ENCODE measurements at regions not wholly inside any gene's neighbourhood (a gene's known extent, or its start where the extent isn't known, plus 50 kb on each side); places are given as distances from the start of the nearest gene placed in this dataset.

GRCh38 chr2:109669731-109670130 is 55.6 kb downstream of the SOWAHC start:
- ATAC-seq (no peak), DNase-seq (no peak)
- TF ChIP-seq EZH2 (IDR thresholded peaks at IDR 0.05; ENCODE audit: low read length, unreplicated experiment) (no peak), EZH2phosphoT487 (IDR thresholded peaks at IDR 0.05; ENCODE audit: borderline replicate concordance, low read length) (no peak), CTCF (conservative IDR thresholded peaks at IDR 0.05; ENCODE audit: low read depth, low read length) (no peak)
- no peaks in the 10 kb centered on the region for H3F3A ChIP-seq (ENCODE audit: low read length, unreplicated experiment)
- intact Hi-C loops (cut with micrococcal nuclease): no loop called here
- H3K4me3 ChIP-seq (ENCODE audit: low read length): no peak overlapping the region
- no peaks in the 10 kb centered on the region for H4K20me1 ChIP-seq (ENCODE audit: low read length)
- CTCF ChIA-PET: no interaction called here
- H3K9me3 ChIP-seq (ENCODE audit: low read length): no peaks in the 10 kb centered on the region
- H3K36me3 ChIP-seq (ENCODE audit: low read depth, low read length): no peaks in the 10 kb centered on the region
- H2AFZ ChIP-seq (ENCODE audit: low read length): no peak overlapping the region
- H3K9ac ChIP-seq (ENCODE audit: low read length): no peak overlapping the region
- peaks cover 9% of the 10 kb centered on the region; the same call in 1 of the 2 replicates for H3K27me3 ChIP-seq (ENCODE audit: low read length)
- POLR2A ChIA-PET (ENCODE audit: unreplicated experiment): no interaction called here
- H3K4me1 ChIP-seq (ENCODE audit: insufficient read depth, low read length): no peaks in the 10 kb centered on the region
- no TSS peak for BruUV-seq (replicated peaks)
- H3K79me2 ChIP-seq (ENCODE audit: low read length): no peaks in the 10 kb centered on the region
- H3K27ac ChIP-seq (ENCODE audit: low read length): no peak overlapping the region
- H3K4me2 ChIP-seq (ENCODE audit: low read length): no peak overlapping the region
- H3K9me2 ChIP-seq (replicated peaks; ENCODE audit: low read length): no peaks in the 10 kb centered on the region

GRCh38 chr2:109670556-109671411 is 56.6 kb downstream of the SOWAHC start:
- ChIA-PET CTCF (no interaction called here), POLR2A (ENCODE audit: unreplicated experiment) (no interaction called here)
- H3K36me3 ChIP-seq (ENCODE audit: low read depth, low read length): no peaks in the 10 kb centered on the region
- TF ChIP-seq EZH2phosphoT487 (IDR thresholded peaks at IDR 0.05; ENCODE audit: borderline replicate concordance, low read length): no peak
- no peak for TF ChIP-seq CTCF (conservative IDR thresholded peaks at IDR 0.05; ENCODE audit: low read depth, low read length)
- TF ChIP-seq EZH2 (IDR thresholded peaks at IDR 0.05; ENCODE audit: low read length, unreplicated experiment): no peak
- H2AFZ ChIP-seq (ENCODE audit: low read length): no peak overlapping the region
- no peak overlapping the region for H3K4me3 ChIP-seq (ENCODE audit: low read length)
- H4K20me1 ChIP-seq (ENCODE audit: low read length): no peaks in the 10 kb centered on the region
- no peaks in the 10 kb centered on the region for H3K9me2 ChIP-seq (replicated peaks; ENCODE audit: low read length)
- intact Hi-C loops (cut with micrococcal nuclease): no loop called here
- ATAC-seq: no peak
- no peak overlapping the region for H3K27ac ChIP-seq (ENCODE audit: low read length)
- H3F3A ChIP-seq (ENCODE audit: low read length, unreplicated experiment): no peaks in the 10 kb centered on the region
- no peak for DNase-seq
- no peak overlapping the region for H3K9ac ChIP-seq (ENCODE audit: low read length)
- H3K9me3 ChIP-seq (ENCODE audit: low read length): no peaks in the 10 kb centered on the region
- no TSS peak for BruUV-seq (replicated peaks)
- H3K79me2 ChIP-seq (ENCODE audit: low read length): no peaks in the 10 kb centered on the region
- H3K27me3 ChIP-seq (ENCODE audit: low read length): peaks cover 9% of the 10 kb centered on the region; the same call in 1 of the 2 replicates
- H3K4me2 ChIP-seq (ENCODE audit: low read length): no peak overlapping the region
- H3K4me1 ChIP-seq (ENCODE audit: insufficient read depth, low read length): no peaks in the 10 kb centered on the region

- no peak for TF ChIP-seq EZH2phosphoT487 (IDR thresholded peaks at IDR 0.05; ENCODE audit: borderline replicate concordance, low read length)
- no peak for TF ChIP-seq CTCF (conservative IDR thresholded peaks at IDR 0.05; ENCODE audit: low read depth, low read length)
- TF ChIP-seq EZH2 (IDR thresholded peaks at IDR 0.05; ENCODE audit: low read length, unreplicated experiment): no peak
- no peak overlapping the region for H3K4me2 ChIP-seq (ENCODE audit: low read length)
- no peaks in the 10 kb centered on the region for H3F3A ChIP-seq (ENCODE audit: low read length, unreplicated experiment)
- H2AFZ ChIP-seq (ENCODE audit: low read length): no peak overlapping the region
- H3K27me3 ChIP-seq (ENCODE audit: low read length): no peaks in the 10 kb centered on the region
- ChIA-PET CTCF (no interaction called here), POLR2A (ENCODE audit: unreplicated experiment) (no interaction called here)
- H3K79me2 ChIP-seq (ENCODE audit: low read length): no peaks in the 10 kb centered on the region
- H3K4me3 ChIP-seq (ENCODE audit: low read length): no peak overlapping the region
- no peaks in the 10 kb centered on the region for H4K20me1 ChIP-seq (ENCODE audit: low read length)
- DNase-seq: no peak
- no TSS peak for BruUV-seq (replicated peaks)
- H3K9me3 ChIP-seq (ENCODE audit: low read length): no peaks in the 10 kb centered on the region
- no peaks in the 10 kb centered on the region for H3K4me1 ChIP-seq (ENCODE audit: insufficient read depth, low read length)
- intact Hi-C loops (cut with micrococcal nuclease): no loop called here
- no peaks in the 10 kb centered on the region for H3K9me2 ChIP-seq (replicated peaks; ENCODE audit: low read length)
- no peak overlapping the region for H3K27ac ChIP-seq (ENCODE audit: low read length)
- ATAC-seq: no peak
- H3K36me3 ChIP-seq (ENCODE audit: low read depth, low read length): no peaks in the 10 kb centered on the region
- no peak overlapping the region for H3K9ac ChIP-seq (ENCODE audit: low read length)
These were observed 60.9 kb downstream of the SOWAHC start for GRCh38 chr2:109674894-109675534.
